BE2C (cell line): ENCODE measurements at regions not wholly inside any gene's neighbourhood (a gene's known extent, or its start where the extent isn't known, plus 50 kb on each side); places are given as distances from the start of the nearest gene placed in this dataset.

Source experiments
- DNase-seq: peaks from one replicate; pipeline ENCODE4 v3.0.0-alpha.2; 2020
- H3K27me3 ChIP-seq: fragments of 250-450 bp; sonication (Bioruptor Pico); 2 replicates; pipeline ENCODE4 v1.5.1; 2020; ENCODE audit warnings: mild to moderate bottlenecking
- H3K36me3 ChIP-seq: fragments of 250-450 bp; sonication (Bioruptor Pico); 2 replicates; pipeline ENCODE4 v1.5.1; 2020; ENCODE audit warnings: mild to moderate bottlenecking
- H3K4me1 ChIP-seq: fragments of 250-450 bp; sonication (Bioruptor Pico); 2 replicates; pipeline ENCODE4 v1.5.1; 2020
- H3K4me3 ChIP-seq: 2 replicates; pipeline ENCODE4 v1.5.1; 2011; ENCODE audit warnings: low read depth, low read length
- H3K9me3 ChIP-seq: fragments of 250-450 bp; sonication (Bioruptor Pico); 2 replicates; pipeline ENCODE4 v1.5.1; 2020
- TF ChIP-seq, protein P1 (sequence below): IDR thresholded peaks from 2 replicates; pipeline ENCODE4 v1.5.1; 2012; ENCODE audit warnings: mild to moderate bottlenecking, low read depth, low read length

DNA sequence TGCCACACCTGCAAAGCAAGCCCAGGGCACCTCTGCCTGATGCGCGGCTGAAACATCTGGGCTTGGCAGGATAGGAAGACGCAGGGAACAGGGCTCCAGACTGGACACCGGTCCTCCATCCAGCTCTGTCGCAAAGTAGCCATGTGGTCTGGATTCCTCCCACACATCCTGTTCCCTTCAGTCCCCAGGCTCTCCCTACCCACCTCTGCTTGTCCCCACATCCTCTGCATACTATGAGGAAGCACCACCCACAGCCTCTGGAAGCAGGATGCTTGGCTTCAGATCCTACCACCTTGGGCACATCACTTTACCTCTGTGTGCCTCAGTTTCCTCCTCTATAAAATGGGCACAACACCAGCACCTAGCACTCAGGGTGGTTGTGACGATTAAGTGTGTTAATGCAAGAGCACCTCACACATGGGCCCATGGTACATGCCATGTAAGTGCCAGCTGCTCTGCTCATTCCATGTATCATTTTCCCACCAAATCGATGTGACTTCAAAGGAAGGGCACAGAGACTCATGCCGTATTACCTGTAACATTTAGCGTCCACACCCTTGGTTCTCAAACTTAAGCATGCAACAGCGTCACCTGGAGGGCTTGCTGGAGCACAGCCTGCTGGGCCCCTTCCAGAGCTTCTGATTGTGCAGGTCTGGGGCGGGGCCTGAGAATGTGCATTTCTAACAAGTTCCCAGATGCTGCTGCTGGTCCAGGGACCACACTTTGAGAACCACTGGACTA is 138.6 kb upstream of the SDK2 start:
- Histone ChIP-seq H3K27me3 (no peaks in the 10 kb centered on the region), H3K4me1 (peaks cover 11% of the 10 kb centered on the region), H3K4me3 (no peak overlapping the region), H3K9me3 (no peaks in the 10 kb centered on the region), H3K36me3 (no peaks in the 10 kb centered on the region)
- no peak for DNase-seq
- TF ChIP-seq, protein P1, sequence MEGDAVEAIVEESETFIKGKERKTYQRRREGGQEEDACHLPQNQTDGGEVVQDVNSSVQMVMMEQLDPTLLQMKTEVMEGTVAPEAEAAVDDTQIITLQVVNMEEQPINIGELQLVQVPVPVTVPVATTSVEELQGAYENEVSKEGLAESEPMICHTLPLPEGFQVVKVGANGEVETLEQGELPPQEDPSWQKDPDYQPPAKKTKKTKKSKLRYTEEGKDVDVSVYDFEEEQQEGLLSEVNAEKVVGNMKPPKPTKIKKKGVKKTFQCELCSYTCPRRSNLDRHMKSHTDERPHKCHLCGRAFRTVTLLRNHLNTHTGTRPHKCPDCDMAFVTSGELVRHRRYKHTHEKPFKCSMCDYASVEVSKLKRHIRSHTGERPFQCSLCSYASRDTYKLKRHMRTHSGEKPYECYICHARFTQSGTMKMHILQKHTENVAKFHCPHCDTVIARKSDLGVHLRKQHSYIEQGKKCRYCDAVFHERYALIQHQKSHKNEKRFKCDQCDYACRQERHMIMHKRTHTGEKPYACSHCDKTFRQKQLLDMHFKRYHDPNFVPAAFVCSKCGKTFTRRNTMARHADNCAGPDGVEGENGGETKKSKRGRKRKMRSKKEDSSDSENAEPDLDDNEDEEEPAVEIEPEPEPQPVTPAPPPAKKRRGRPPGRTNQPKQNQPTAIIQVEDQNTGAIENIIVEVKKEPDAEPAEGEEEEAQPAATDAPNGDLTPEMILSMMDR = peak; percentile 25

DNA sequence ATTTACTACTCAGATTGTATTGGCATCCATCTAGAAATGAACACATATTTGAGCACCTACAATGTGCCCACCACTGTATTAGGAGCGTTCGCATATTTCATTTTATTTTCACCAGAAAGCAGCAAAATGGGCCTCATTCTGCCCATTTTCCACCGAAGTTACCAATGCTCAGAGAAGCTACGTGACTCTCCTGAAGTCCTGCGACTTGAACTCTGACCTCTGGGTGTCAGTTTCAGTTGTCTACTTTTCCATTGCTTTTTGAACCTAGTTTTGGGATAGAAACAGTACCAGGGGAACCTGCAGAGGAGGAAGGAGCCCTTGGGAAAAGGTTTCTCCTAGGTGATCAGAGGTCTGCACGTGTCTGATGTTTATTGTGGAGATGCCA is 139.1 kb upstream of the SDK2 start:
- TF ChIP-seq, protein P1 = no peak
- Histone ChIP-seq H3K36me3 (no peaks in the 10 kb centered on the region), H3K9me3 (no peaks in the 10 kb centered on the region), H3K4me3 (no peak overlapping the region), H3K4me1 (peaks cover 11% of the 10 kb centered on the region), H3K27me3 (no peaks in the 10 kb centered on the region)
- no peak for DNase-seq

DNA sequence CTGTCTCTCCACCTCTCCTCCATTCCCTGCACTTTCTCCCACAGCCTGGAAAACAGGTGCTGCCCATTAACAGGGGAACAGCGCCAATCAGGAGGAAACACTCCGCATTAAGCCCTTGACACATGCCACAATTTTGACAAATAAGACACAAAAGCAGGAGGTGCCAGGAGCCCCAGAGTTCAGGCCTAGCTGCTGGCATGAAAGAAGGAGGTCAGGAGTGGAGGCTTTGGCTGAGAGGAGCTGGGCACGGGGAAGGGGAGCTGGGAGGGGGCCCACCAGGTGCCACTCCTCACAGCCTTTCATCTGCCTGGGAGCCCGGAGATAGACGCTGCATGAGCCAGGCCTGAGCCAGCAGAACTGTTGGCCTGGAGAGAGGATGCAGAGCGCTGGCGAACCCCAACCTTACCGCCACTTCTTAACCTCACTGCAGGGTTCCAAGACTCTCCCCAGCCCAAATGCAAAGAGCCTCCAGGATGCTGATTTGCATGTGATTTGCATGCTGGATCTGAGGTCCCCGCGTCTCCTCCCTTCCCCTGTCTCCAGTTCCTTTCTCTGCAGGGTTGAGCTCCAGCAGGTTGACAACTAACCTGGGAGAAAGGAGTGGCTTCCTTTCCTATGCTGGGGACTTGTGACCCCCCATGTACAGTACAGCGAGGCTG is 139.8 kb upstream of the SDK2 start:
- Histone ChIP-seq H3K36me3 (no peaks in the 10 kb centered on the region), H3K4me1 (peaks cover 11% of the 10 kb centered on the region), H3K27me3 (no peaks in the 10 kb centered on the region), H3K4me3 (no peak overlapping the region), H3K9me3 (no peaks in the 10 kb centered on the region)
- TF ChIP-seq, protein P1 = no peak
- no peak for DNase-seq

DNA sequence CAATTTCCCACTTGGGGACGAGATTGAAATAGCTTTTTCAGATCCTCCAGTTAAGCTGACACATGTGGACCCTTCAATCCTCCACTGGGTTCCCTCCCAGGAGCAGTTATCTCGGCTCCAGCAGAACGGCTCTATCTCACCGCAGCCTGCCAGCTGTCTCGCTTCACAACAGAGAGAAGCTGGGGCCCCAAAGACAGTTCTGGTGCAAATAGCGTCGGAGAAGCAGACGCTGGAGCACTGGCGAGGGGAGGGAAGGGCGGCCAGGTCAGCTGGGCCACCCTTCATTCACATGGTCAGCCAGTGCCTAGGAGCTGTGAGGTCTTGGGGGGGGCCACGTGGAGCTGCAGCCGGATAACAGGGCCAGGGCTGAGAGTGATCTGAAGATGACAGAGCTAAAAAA is 141.3 kb upstream of the SDK2 start:
- Histone ChIP-seq H3K9me3 (no peaks in the 10 kb centered on the region), H3K27me3 (no peaks in the 10 kb centered on the region), H3K36me3 (no peaks in the 10 kb centered on the region), H3K4me3 (no peak overlapping the region), H3K4me1 (peaks cover 11% of the 10 kb centered on the region)
- TF ChIP-seq, protein P1 = no peak
- peak; percentile 30 for DNase-seq

DNA sequence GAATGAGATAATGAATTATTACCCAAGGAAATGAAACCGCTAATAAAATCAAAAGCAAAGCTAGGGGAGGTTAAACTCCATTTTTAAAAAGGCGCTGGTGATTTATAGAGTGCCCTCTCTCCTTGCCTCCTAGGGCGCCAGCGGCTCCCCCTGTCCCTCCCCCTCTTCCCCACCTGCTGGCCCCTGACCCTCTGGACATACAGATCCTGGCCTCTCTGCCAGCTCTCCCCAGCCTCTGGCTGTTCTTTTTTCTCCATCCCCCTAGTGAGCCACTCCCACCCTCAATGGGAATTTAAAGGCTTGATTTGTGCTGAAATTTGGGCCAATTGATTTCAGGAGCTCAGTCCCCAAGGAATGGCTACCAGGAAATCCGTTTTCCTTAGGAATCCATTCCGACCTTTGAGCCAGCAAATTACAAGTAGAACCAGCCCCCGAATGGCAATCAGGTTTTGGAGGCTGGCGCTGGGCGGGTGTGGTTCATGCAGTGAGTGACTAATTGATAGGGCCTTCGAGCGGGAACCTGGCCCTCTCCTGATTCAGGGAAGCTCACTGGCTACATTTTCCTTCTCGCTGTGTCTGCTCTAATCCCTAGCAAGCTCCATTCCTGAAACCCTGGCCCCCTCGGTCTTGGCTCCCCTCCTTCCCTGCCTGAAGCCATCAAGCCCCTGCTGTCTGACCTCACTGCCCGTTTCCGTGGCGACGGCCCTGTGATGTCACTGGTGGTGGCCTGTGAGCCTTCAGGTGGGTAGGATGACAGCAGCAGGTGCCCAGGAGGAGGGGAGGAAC is 141.9 kb upstream of the SDK2 start:
- Histone ChIP-seq H3K4me1 (peaks cover 11% of the 10 kb centered on the region), H3K4me3 (no peak overlapping the region), H3K9me3 (no peaks in the 10 kb centered on the region), H3K36me3 (no peaks in the 10 kb centered on the region), H3K27me3 (no peaks in the 10 kb centered on the region)
- DNase-seq = no peak
- TF ChIP-seq, protein P1 = no peak
